ENCODE measurements at regions not wholly inside any gene's neighbourhood (a gene's known extent, or its start where the extent isn't known, plus 50 kb on each side); places are given as distances from the start of the nearest gene placed in this dataset.

DNA sequence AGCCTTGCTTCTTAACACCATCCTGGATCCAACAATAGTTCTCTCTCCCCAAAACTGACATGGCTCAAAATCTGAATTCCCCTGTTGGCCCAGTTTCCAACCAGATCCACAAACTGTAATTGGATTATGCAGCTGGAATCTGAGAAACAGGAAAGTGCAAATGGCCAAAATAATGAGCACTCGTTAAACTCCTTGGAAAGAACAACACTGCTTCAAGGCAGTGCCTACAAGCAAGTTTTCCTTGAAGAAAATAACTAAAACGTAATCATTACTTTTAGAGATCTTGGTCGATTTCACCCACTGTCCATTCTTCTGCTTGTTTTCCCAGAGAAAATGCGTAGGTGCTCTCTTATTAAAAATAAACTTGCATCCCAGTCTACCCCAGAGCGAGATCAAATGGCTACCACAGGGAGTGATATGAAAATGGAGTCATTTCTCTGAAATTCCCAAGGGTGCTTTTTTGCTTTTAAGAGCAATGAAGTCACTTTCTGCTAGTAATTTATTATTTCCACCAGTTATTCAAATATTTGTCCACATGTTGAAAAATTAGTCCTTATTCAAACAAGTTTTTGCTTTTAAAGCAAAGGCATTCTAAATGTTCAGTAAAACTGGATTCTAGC lies 264.2 kb downstream of the C1D start (continued):
- TF ChIP-seq NPAS2 (CRISPR knock-in tag; IDR thresholded peaks at IDR 0.05; ENCODE audit: borderline replicate concordance): no peak
- TF ChIP-seq, protein P1, sequence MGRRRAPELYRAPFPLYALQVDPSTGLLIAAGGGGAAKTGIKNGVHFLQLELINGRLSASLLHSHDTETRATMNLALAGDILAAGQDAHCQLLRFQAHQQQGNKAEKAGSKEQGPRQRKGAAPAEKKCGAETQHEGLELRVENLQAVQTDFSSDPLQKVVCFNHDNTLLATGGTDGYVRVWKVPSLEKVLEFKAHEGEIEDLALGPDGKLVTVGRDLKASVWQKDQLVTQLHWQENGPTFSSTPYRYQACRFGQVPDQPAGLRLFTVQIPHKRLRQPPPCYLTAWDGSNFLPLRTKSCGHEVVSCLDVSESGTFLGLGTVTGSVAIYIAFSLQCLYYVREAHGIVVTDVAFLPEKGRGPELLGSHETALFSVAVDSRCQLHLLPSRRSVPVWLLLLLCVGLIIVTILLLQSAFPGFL (CRISPR knock-in tag; IDR thresholded peaks at IDR 0.05): no peak
- no peak for TF ChIP-seq FOXM1 (CRISPR knock-in tag; IDR thresholded peaks at IDR 0.05)
- no peak for TF ChIP-seq ZBTB34 (CRISPR knock-in tag; IDR thresholded peaks at IDR 0.05)
- TF ChIP-seq, protein P2, sequence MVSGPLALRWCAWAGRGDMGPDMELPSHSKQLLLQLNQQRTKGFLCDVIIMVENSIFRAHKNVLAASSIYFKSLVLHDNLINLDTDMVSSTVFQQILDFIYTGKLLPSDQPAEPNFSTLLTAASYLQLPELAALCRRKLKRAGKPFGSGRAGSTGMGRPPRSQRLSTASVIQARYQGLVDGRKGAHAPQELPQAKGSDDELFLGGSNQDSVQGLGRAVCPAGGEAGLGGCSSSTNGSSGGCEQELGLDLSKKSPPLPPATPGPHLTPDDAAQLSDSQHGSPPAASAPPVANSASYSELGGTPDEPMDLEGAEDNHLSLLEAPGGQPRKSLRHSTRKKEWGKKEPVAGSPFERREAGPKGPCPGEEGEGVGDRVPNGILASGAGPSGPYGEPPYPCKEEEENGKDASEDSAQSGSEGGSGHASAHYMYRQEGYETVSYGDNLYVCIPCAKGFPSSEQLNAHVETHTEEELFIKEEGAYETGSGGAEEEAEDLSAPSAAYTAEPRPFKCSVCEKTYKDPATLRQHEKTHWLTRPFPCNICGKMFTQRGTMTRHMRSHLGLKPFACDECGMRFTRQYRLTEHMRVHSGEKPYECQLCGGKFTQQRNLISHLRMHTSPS (CRISPR knock-in tag; IDR thresholded peaks at IDR 0.05; ENCODE audit: low read depth): no peak
- TF ChIP-seq NR2F2 (IDR thresholded peaks at IDR 0.05; ENCODE audit: borderline replicate concordance, low read depth): no peak
- TF ChIP-seq ZFP37 (CRISPR knock-in tag; IDR thresholded peaks at IDR 0.05; ENCODE audit: borderline replicate concordance): no peak

- Histone ChIP-seq H3K27me3 (ENCODE audit: control insufficient read depth in 1 of 2, insufficient read depth in 2 of 2, low read length in 2 of 2) (no peaks in the 10 kb centered on the region), H3K27ac (ENCODE audit: extremely low read length, insufficient read depth, low read length) (no peak overlapping the region), H4K20me1 (ENCODE audit: insufficient read depth, low read length) (no peaks in the 10 kb centered on the region), H2AFZ (ENCODE audit: low read length) (no peak overlapping the region), H3K4me3 (replicated peaks in 1 of 3; ENCODE audit: insufficient read depth in 1 of 3, low read depth in 2 of 3, low read length in 3 of 3) (no peak overlapping the region), H3K9me3 (ENCODE audit: low read length) (no peaks in the 10 kb centered on the region), H3K36me3 (replicated peaks in 1 of 2; ENCODE audit: control insufficient read depth in 1 of 2, insufficient read depth in 2 of 2, low read length in 2 of 2) (no peaks in the 10 kb centered on the region), H3K4me1 (ENCODE audit: insufficient read depth, low read length) (no peaks in the 10 kb centered on the region), H3K4me2 (ENCODE audit: low read depth, low read length) (no peak overlapping the region), H3K79me2 (ENCODE audit: insufficient read depth, low read length) (no peaks in the 10 kb centered on the region), H3K9ac (ENCODE audit: insufficient read depth, low read depth, low read length) (no peak overlapping the region)
- no TSS peak for BruUV-seq (replicated peaks)
- ATAC-seq: no peak
- CTCF ChIA-PET (ENCODE audit: low intra/inter-chr PET ratio, low total read pairs): no interaction called here
- no peak for DNase-seq (ENCODE audit: low spot score)
- in situ Hi-C loops (cut with HindIII; ENCODE audit: extremely low pct_ligation_motif_present, low pct_unique_long_range_greater_than_20kb): no loop called here
- FAIRE-seq: no peak
- POLR2A ChIA-PET: no interaction called here
- intact Hi-C loops (cut with micrococcal nuclease; ENCODE audit: unreplicated experiment): no loop called here
- TF ChIP-seq ZBTB42 (CRISPR knock-in tag; IDR thresholded peaks at IDR 0.05): no peak
- no peak for TF ChIP-seq ZNF460 (CRISPR knock-in tag; IDR thresholded peaks at IDR 0.05; ENCODE audit: borderline replicate concordance)
- TF ChIP-seq ZNF740 (CRISPR knock-in tag; IDR thresholded peaks at IDR 0.05): no peak
- TF ChIP-seq, protein P3, sequence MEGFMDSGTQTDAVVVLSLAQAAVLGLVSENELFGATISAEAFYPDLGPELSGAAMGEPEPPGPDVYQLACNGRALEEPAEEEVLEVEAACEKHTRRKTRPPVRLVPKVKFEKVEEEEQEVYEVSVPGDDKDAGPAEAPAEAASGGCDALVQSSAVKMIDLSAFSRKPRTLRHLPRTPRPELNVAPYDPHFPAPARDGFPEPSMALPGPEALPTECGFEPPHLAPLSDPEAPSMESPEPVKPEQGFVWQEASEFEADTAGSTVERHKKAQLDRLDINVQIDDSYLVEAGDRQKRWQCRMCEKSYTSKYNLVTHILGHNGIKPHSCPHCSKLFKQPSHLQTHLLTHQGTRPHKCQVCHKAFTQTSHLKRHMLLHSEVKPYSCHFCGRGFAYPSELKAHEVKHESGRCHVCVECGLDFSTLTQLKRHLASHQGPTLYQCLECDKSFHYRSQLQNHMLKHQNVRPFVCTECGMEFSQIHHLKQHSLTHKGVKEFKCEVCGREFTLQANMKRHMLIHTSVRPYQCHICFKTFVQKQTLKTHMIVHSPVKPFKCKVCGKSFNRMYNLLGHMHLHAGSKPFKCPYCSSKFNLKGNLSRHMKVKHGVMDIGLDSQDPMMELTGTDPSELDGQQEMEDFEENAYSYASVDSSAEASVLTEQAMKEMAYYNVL (CRISPR knock-in tag; IDR thresholded peaks at IDR 0.05; ENCODE audit: borderline replicate concordance): no peak
- TF ChIP-seq ZNF12 (CRISPR knock-in tag; IDR thresholded peaks at IDR 0.05): no peak
- no peak for TF ChIP-seq ZNF263 (CRISPR knock-in tag; IDR thresholded peaks at IDR 0.05)
- TF ChIP-seq ZNF607 (CRISPR knock-in tag; IDR thresholded peaks at IDR 0.05; ENCODE audit: borderline replicate concordance): no peak
- TF ChIP-seq ESRRA (CRISPR knock-in tag; IDR thresholded peaks at IDR 0.05; ENCODE audit: low read depth): no peak
- TF ChIP-seq ZNF547 (CRISPR knock-in tag; IDR thresholded peaks at IDR 0.05): no peak
Observed at GRCh38 chr2:67799886-67800285, 262.9 kb downstream of the C1D start.
